ENCODE measurements at regions not wholly inside any gene's neighbourhood (a gene's known extent, or its start where the extent isn't known, plus 50 kb on each side); places are given as distances from the start of the nearest gene placed in this dataset.

DNA sequence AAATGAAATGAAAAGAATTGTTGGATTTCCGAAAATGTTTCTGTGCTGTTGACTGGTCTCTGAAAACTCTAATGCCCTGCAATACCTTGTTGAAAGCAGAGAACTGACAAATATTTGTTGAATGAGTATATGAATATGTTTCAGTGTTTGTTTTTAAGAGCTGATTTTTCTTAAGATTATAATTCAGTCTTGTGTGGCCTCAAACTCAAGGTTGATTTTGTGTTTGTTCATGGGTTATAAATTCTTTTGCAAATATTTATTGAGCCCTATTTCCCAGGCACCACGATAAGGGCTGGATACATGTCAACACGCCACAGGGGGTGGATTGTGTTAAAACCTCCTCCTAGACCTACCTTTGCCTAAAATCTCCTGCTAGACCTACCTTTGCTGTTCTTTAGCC, 203.9 kb upstream of the PLPP4 start:
- no peak for DNase-seq (ENCODE audit: low spot score)
- H3K79me2 ChIP-seq (ENCODE audit: low read depth), result no peaks in the 10 kb centered on the region
- no peaks in the 10 kb centered on the region for H3K36me3 ChIP-seq
- H3K4me3 Mint-ChIP-seq, result no peak overlapping the region
- H3K9me3 Mint-ChIP-seq, result no peaks in the 10 kb centered on the region
- H3K4me2 ChIP-seq, result no peak overlapping the region
- H3K27ac ChIP-seq, result no peak overlapping the region
- no peaks in the 10 kb centered on the region for H3K9me3 ChIP-seq (ENCODE audit: low read depth)
- H3K4me3 ChIP-seq, result no peak overlapping the region
- no peaks in the 10 kb centered on the region for H3K36me3 Mint-ChIP-seq
- peaks cover 4% of the 10 kb centered on the region for H3K27me3 Mint-ChIP-seq (ENCODE audit: insufficient read depth, low read depth)
- H3K27ac Mint-ChIP-seq, result no peak overlapping the region
- H2AFZ ChIP-seq (replicated peaks), result no peak overlapping the region
- no peaks in the 10 kb centered on the region for H3K4me1 ChIP-seq
- H3K9ac ChIP-seq, result no peak overlapping the region
- no peaks in the 10 kb centered on the region for H4K20me1 ChIP-seq (ENCODE audit: low read depth)
- no peaks in the 10 kb centered on the region for H3F3A ChIP-seq (ENCODE audit: low read depth)
- TF ChIP-seq, protein P1, sequence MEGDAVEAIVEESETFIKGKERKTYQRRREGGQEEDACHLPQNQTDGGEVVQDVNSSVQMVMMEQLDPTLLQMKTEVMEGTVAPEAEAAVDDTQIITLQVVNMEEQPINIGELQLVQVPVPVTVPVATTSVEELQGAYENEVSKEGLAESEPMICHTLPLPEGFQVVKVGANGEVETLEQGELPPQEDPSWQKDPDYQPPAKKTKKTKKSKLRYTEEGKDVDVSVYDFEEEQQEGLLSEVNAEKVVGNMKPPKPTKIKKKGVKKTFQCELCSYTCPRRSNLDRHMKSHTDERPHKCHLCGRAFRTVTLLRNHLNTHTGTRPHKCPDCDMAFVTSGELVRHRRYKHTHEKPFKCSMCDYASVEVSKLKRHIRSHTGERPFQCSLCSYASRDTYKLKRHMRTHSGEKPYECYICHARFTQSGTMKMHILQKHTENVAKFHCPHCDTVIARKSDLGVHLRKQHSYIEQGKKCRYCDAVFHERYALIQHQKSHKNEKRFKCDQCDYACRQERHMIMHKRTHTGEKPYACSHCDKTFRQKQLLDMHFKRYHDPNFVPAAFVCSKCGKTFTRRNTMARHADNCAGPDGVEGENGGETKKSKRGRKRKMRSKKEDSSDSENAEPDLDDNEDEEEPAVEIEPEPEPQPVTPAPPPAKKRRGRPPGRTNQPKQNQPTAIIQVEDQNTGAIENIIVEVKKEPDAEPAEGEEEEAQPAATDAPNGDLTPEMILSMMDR (IDR thresholded peaks at IDR 0.05), result no peak
- TF ChIP-seq EZH2 (IDR thresholded peaks at IDR 0.05) (no peak), EZH2phosphoT487 (IDR thresholded peaks at IDR 0.05) (no peak)
- no peaks in the 10 kb centered on the region for H3K27me3 ChIP-seq
- no peaks in the 10 kb centered on the region for H3K4me1 Mint-ChIP-seq

DNA sequence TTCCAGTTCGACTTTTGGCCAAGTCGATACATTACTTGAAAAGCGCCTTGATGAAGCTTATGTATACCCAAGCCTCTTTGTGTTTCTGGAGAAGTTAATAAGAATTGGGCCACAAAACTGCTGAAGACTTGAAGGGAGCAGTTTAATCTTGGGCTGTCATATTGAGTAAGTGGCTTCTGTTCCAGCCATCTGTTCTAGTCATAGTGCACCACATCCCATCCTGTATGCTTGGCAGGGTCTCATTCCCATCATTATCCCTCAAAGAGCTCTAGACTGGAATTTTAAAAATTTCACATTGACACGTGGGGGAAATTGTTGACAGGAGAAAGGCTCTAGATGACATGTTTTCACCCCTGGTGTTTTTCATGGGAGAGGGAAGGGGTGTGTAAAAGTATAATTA, 196.6 kb upstream of the PLPP4 start:
- Histone ChIP-seq H3F3A (ENCODE audit: low read depth) (no peaks in the 10 kb centered on the region), H3K4me2 (no peak overlapping the region), H2AFZ (replicated peaks) (no peak overlapping the region), H3K79me2 (ENCODE audit: low read depth) (no peaks in the 10 kb centered on the region), H3K27ac (no peak overlapping the region), H3K4me1 (no peaks in the 10 kb centered on the region), H3K9ac (no peak overlapping the region), H3K36me3 (no peaks in the 10 kb centered on the region), H3K9me3 (ENCODE audit: low read depth) (no peaks in the 10 kb centered on the region), H3K27me3 (no peaks in the 10 kb centered on the region), H3K4me3 (no peak overlapping the region), H4K20me1 (ENCODE audit: low read depth) (no peaks in the 10 kb centered on the region)
- TF ChIP-seq EZH2 (IDR thresholded peaks at IDR 0.05) (no peak), EZH2phosphoT487 (IDR thresholded peaks at IDR 0.05) (no peak)
- Mint-ChIP-seq H3K36me3 (no peaks in the 10 kb centered on the region), H3K27me3 (ENCODE audit: insufficient read depth, low read depth) (no peaks in the 10 kb centered on the region), H3K27ac (no peak overlapping the region), H3K9me3 (no peaks in the 10 kb centered on the region), H3K4me1 (no peaks in the 10 kb centered on the region), H3K4me3 (no peak overlapping the region)
- no peak for DNase-seq (ENCODE audit: low spot score)

DNA sequence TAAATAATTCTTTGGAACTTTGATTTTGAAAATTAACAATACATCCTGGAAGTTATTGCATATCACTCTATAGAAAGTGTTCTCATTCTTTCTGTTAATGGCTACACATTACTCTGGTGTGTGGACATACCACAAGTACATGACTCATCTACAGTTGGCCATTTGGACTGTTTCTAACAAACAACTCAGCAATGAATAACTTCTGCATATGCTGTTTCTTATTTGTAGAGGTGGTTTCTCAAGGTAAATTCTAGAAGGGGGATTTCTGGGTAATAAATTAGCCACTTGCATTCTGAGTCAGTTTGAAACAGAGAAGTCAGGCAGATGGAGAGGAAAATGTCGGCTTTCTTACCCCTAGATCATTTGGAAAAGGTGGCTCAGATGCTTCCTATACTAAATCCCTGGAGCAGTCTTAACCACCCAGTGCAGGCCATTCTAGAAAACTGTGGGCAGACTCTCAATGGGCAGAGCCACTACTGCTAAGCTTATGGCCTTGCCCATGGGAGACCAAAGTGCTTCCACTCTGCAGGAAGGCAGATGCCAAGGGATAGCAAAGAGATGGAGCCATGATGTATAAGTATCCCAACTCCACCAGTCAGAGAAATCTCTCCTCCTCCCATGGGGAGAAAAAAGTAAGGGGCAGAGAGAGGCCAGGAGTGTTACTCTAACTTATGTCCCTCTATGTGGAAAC, 194.0 kb upstream of the PLPP4 start:
- Mint-ChIP-seq H3K36me3 (no peaks in the 10 kb centered on the region), H3K4me1 (no peaks in the 10 kb centered on the region), H3K4me3 (no peak overlapping the region), H3K27ac (no peak overlapping the region), H3K27me3 (ENCODE audit: insufficient read depth, low read depth) (no peaks in the 10 kb centered on the region), H3K9me3 (no peaks in the 10 kb centered on the region)
- no peak overlapping the region for H3K4me3 ChIP-seq
- no peaks in the 10 kb centered on the region for H3K27me3 ChIP-seq
- no peaks in the 10 kb centered on the region for H4K20me1 ChIP-seq (ENCODE audit: low read depth)
- no peak for DNase-seq (ENCODE audit: low spot score)
- H3F3A ChIP-seq (ENCODE audit: low read depth), result no peaks in the 10 kb centered on the region
- H3K36me3 ChIP-seq, result no peaks in the 10 kb centered on the region
- no peak overlapping the region for H3K27ac ChIP-seq
- H2AFZ ChIP-seq (replicated peaks), result no peak overlapping the region
- H3K9me3 ChIP-seq (ENCODE audit: low read depth), result no peaks in the 10 kb centered on the region
- H3K4me2 ChIP-seq, result no peak overlapping the region
- H3K79me2 ChIP-seq (ENCODE audit: low read depth), result no peaks in the 10 kb centered on the region
- no peak overlapping the region for H3K9ac ChIP-seq
- no peak for TF ChIP-seq EZH2 (IDR thresholded peaks at IDR 0.05)
- H3K4me1 ChIP-seq, result no peaks in the 10 kb centered on the region

DNA sequence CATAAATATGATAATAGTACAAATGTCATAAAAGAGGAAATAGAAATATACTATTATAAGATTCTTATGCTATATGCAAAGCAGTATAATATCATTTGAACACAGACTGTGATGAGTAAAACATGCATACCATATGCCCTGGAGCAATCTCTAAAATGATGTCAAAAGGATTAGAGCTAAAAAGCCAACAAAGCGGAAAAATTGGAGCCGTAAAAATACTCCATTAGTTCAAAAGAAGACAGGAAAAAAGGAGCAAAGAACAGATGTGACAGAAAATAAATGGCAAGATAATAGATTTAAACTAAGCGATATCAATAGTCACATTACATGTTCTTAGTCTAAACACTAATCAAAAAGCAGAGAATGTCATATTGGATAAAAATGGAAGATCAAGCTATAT, 191.0 kb upstream of the PLPP4 start:
- Mint-ChIP-seq H3K9me3 (no peaks in the 10 kb centered on the region), H3K27me3 (ENCODE audit: insufficient read depth, low read depth) (no peaks in the 10 kb centered on the region), H3K4me3 (no peak overlapping the region), H3K4me1 (no peaks in the 10 kb centered on the region), H3K36me3 (no peaks in the 10 kb centered on the region), H3K27ac (no peak overlapping the region)
- TF ChIP-seq, protein P1 (IDR thresholded peaks at IDR 0.05), result no peak
- TF ChIP-seq EZH2 (IDR thresholded peaks at IDR 0.05) (no peak), EZH2phosphoT487 (IDR thresholded peaks at IDR 0.05) (no peak)
- Histone ChIP-seq H4K20me1 (ENCODE audit: low read depth) (no peaks in the 10 kb centered on the region), H3K9ac (no peak overlapping the region), H3K79me2 (ENCODE audit: low read depth) (no peaks in the 10 kb centered on the region), H3F3A (ENCODE audit: low read depth) (no peaks in the 10 kb centered on the region), H3K36me3 (no peaks in the 10 kb centered on the region), H3K27me3 (no peaks in the 10 kb centered on the region), H3K9me3 (ENCODE audit: low read depth) (no peaks in the 10 kb centered on the region), H3K4me3 (no peak overlapping the region), H2AFZ (replicated peaks) (no peak overlapping the region), H3K4me1 (no peaks in the 10 kb centered on the region), H3K4me2 (no peak overlapping the region), H3K27ac (no peak overlapping the region)
- DNase-seq (ENCODE audit: low spot score), result no peak

Measured in neural progenitor cell (in vitro differentiated cells).